ENCODE measurements at regions not wholly inside any gene's neighbourhood (a gene's known extent, or its start where the extent isn't known, plus 50 kb on each side); places are given as distances from the start of the nearest gene placed in this dataset.

DNA sequence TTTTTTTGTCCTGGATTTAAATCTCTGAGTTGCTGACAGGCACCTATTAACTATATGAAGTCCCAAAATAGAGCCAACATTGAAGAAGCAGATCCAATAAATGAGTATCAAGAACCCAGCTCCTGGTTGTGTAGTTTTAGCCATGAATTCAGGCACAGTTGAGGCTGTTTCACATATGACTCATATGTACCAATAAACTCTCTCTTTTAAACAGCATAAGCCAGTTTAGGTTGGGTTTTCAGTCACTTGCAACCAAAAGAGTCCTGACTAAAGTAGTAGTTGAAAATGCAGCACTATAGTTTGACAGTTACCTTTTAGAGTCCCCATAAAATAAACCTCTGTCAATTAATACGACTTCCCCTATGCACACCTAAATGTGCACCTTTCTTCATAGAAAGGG, 389.9 kb downstream of the RPS29 start:
- TF ChIP-seq EZH2 (IDR thresholded peaks at IDR 0.05; ENCODE audit: borderline replicate concordance, low read length) = no peak
- TF ChIP-seq, protein P1, sequence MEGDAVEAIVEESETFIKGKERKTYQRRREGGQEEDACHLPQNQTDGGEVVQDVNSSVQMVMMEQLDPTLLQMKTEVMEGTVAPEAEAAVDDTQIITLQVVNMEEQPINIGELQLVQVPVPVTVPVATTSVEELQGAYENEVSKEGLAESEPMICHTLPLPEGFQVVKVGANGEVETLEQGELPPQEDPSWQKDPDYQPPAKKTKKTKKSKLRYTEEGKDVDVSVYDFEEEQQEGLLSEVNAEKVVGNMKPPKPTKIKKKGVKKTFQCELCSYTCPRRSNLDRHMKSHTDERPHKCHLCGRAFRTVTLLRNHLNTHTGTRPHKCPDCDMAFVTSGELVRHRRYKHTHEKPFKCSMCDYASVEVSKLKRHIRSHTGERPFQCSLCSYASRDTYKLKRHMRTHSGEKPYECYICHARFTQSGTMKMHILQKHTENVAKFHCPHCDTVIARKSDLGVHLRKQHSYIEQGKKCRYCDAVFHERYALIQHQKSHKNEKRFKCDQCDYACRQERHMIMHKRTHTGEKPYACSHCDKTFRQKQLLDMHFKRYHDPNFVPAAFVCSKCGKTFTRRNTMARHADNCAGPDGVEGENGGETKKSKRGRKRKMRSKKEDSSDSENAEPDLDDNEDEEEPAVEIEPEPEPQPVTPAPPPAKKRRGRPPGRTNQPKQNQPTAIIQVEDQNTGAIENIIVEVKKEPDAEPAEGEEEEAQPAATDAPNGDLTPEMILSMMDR (IDR thresholded peaks at IDR 0.05; ENCODE audit: low read length) = no peak
